Astrocyte (in vitro differentiated cells and primary cell): ENCODE measurements at regions not wholly inside any gene's neighbourhood (a gene's known extent, or its start where the extent isn't known, plus 50 kb on each side); places are given as distances from the start of the nearest gene placed in this dataset.

Source experiments
- EZH2 ChIP-seq: IDR thresholded peaks from 2 replicates; pipeline ENCODE4 v1.6.1; 2012; ENCODE audit warnings: mild to moderate bottlenecking, low read length, inconsistent platforms; ENCODE audit not compliant: insufficient read depth
- TF ChIP-seq, protein P1 (sequence below): IDR thresholded peaks from 2 replicates; pipeline ENCODE4 v1.5.1; 2011; ENCODE audit warnings: low read depth, mild to moderate bottlenecking, inconsistent platforms, low read length, moderate library complexity; ENCODE audit not compliant: insufficient read depth

DNA sequence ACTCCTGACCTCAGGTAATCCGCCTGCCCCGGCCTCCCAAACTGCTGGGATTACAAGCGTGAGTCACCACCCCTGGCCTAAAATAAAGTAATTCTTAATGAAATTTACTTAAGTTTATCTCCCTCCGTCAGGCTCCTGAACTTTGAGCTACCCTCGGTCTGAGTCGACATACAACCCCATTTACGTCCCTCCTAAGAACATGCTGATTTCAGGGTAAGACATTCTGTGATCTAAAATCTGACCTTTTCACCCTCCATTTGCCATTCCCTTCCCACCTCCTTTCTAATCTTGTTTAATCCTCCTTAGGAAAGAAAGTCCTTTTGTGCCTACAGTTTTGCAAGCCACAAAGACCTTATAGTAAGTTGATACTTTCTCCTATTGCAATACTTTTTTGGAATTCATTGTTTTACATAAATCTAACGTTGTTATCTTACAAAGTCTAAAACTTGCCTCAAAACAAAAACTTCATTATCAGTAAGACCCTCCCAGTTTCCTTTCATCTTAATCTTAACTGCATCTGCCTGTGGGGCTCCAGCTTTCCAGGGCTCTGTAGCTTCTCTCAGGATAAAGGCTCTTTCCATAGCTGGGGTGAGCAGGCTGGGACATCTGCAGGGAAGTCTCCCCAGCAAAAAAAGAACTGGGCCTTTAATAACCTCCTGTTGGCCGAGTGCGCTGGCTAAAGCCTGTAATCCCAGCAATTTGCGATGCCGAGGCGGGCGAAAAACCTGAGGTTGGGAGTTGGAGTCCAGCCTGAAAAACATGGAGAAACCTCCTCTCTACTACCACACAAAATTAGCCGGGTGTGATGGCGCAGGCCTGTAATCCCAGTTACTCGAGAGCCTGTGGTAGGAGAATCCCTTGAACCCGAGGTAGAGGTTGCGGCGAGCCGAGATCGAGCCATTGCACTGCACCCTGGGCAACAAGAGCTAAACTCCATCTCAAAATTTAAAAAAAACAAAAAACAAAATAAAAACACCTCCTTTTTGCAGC, 143.1 kb downstream of the ZNF737 start:
- TF ChIP-seq EZH2, result no peak
- TF ChIP-seq, protein P1, sequence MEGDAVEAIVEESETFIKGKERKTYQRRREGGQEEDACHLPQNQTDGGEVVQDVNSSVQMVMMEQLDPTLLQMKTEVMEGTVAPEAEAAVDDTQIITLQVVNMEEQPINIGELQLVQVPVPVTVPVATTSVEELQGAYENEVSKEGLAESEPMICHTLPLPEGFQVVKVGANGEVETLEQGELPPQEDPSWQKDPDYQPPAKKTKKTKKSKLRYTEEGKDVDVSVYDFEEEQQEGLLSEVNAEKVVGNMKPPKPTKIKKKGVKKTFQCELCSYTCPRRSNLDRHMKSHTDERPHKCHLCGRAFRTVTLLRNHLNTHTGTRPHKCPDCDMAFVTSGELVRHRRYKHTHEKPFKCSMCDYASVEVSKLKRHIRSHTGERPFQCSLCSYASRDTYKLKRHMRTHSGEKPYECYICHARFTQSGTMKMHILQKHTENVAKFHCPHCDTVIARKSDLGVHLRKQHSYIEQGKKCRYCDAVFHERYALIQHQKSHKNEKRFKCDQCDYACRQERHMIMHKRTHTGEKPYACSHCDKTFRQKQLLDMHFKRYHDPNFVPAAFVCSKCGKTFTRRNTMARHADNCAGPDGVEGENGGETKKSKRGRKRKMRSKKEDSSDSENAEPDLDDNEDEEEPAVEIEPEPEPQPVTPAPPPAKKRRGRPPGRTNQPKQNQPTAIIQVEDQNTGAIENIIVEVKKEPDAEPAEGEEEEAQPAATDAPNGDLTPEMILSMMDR, result no peak
